AG04450 (cell line): ENCODE measurements at regions not wholly inside any gene's neighbourhood (a gene's known extent, or its start where the extent isn't known, plus 50 kb on each side); places are given as distances from the start of the nearest gene placed in this dataset.

Experiments
- CTCF ChIA-PET: fragments of 300-600, 350-600 bp; formaldehyde crosslinking; extraction: SDS; loops from one replicate; lab custom pipeline; 2022; ENCODE audit warnings: antibody characterized with exemption, inconsistent platforms; lab: Charles Lee
- POLR2A ChIA-PET: fragments of 350-600 bp; formaldehyde crosslinking; extraction: SDS; loops from one replicate; lab custom pipeline; 2021; ENCODE audit warnings: antibody characterized with exemption, inconsistent platforms; lab: Yijun Ruan, JAX
- DNase-seq: peaks from one replicate; pipeline ENCODE4 v3.0.0-alpha.2; 2011; ENCODE audit warnings: low read depth, low spot score
- H3K27ac ChIP-seq: one replicate; pipeline ENCODE4 v1.5.1; 2012; ENCODE audit warnings: low read depth, low read length, control low read depth
- H3K27me3 ChIP-seq: one replicate; pipeline ENCODE4 v1.6.0; 2012; ENCODE audit warnings: low read length; ENCODE audit not compliant: control insufficient read depth, insufficient read depth
- H3K4me3 ChIP-seq: 2 replicates; pipeline ENCODE4 v1.5.1; 2011; ENCODE audit warnings: mild to moderate bottlenecking, low read depth, low read length, control low read depth
- H3K9me3 ChIP-seq: 2 replicates; pipeline ENCODE4 v1.5.1; 2012; ENCODE audit warnings: low read length; ENCODE audit not compliant: control insufficient read depth, insufficient read depth
- TF ChIP-seq, protein P1 (sequence below): IDR thresholded peaks from 2 replicates; pipeline ENCODE4 v1.5.1; 2011; ENCODE audit warnings: low read depth, low read length, control low read depth, inconsistent platforms

- no peak overlapping the region for H3K27ac ChIP-seq
- TF ChIP-seq, protein P1, sequence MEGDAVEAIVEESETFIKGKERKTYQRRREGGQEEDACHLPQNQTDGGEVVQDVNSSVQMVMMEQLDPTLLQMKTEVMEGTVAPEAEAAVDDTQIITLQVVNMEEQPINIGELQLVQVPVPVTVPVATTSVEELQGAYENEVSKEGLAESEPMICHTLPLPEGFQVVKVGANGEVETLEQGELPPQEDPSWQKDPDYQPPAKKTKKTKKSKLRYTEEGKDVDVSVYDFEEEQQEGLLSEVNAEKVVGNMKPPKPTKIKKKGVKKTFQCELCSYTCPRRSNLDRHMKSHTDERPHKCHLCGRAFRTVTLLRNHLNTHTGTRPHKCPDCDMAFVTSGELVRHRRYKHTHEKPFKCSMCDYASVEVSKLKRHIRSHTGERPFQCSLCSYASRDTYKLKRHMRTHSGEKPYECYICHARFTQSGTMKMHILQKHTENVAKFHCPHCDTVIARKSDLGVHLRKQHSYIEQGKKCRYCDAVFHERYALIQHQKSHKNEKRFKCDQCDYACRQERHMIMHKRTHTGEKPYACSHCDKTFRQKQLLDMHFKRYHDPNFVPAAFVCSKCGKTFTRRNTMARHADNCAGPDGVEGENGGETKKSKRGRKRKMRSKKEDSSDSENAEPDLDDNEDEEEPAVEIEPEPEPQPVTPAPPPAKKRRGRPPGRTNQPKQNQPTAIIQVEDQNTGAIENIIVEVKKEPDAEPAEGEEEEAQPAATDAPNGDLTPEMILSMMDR = no peak
- no peak overlapping the region for H3K4me3 ChIP-seq
- H3K27me3 ChIP-seq = no peaks in the 10 kb centered on the region
- DNase-seq = no peak
- no peaks in the 10 kb centered on the region for H3K9me3 ChIP-seq
- POLR2A ChIA-PET = no interaction called here
- CTCF ChIA-PET = no interaction called here
Measured at GRCh38 chr11:95586661-95587060, 202.9 kb downstream of the FAM76B start.

DNA sequence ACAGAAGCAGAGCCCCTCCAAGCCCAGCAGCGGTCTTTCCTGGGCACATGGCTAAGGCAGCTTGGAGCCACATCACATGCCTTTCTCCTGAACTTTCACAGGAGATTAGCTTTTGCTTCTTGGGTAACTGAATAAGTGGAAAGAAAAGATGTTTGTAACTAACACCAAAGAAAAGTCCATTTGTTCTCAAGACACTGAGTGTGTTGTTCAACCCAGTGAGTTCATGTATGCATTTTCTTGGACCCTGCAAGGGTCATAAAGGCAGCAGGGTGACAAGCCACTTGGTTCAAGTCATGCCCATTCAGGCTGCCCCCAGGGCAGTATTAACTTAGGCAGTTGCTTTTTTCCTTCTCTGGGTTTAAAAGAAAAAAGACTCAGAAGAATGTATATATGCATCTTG, 203.4 kb downstream of the FAM76B start:
- ChIA-PET CTCF (no interaction called here), POLR2A (no interaction called here)
- Histone ChIP-seq H3K9me3 (no peaks in the 10 kb centered on the region), H3K4me3 (no peak overlapping the region), H3K27ac (no peak overlapping the region), H3K27me3 (no peaks in the 10 kb centered on the region)
- TF ChIP-seq, protein P1 = no peak
- no peak for DNase-seq

- no peak overlapping the region for H3K4me3 ChIP-seq
- no peak for DNase-seq
- no peaks in the 10 kb centered on the region for H3K27me3 ChIP-seq
- TF ChIP-seq, protein P1 = no peak
- no peak overlapping the region for H3K27ac ChIP-seq
- CTCF ChIA-PET = no interaction called here
- H3K9me3 ChIP-seq = no peaks in the 10 kb centered on the region
- POLR2A ChIA-PET = no interaction called here
Measured at GRCh38 chr11:95585752-95586077, 203.9 kb downstream of the FAM76B start.

DNA sequence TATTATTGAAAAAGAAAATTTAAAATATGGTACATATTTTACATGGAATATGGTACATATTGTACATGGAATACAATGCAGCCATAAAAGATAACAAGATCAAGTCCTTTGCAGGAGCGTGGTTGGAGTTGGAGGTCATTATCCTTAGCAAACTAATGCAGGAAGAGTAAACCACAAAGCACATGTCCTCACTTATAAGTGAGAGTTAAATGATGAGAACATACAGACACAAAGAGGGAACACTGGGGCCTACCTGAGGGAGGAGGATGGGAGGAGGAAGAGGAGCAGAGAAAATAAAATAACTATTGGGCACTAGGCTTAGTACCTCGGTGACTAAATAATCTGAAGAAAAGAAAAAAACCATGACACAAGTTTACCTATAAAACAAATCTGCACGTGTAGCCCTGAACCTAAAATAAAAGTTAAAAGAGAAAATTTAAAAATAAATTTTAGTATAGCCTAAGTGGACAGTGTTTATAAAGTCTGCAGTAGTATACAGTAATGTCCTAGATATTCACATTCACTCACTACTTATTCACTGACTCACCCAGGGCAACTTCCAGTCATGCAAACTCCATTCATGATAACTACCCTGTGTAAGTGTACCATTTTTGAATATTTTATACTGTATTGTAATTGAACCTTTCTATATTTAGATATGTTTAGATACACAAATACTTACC, 204.4 kb downstream of the FAM76B start:
- ChIA-PET CTCF (no interaction called here), POLR2A (no interaction called here)
- Histone ChIP-seq H3K27me3 (no peaks in the 10 kb centered on the region), H3K27ac (peak overlapping the region; percentile 59), H3K4me3 (no peak overlapping the region), H3K9me3 (no peaks in the 10 kb centered on the region)
- no peak for DNase-seq
- TF ChIP-seq, protein P1 = no peak

GRCh38 chr11:95584589-95584988, 205.0 kb downstream of the FAM76B start:
- POLR2A ChIA-PET = no interaction called here
- H3K9me3 ChIP-seq = no peaks in the 10 kb centered on the region
- H3K27me3 ChIP-seq = no peaks in the 10 kb centered on the region
- DNase-seq = no peak
- CTCF ChIA-PET = no interaction called here
- H3K27ac ChIP-seq = no peak overlapping the region
- H3K4me3 ChIP-seq = no peak overlapping the region
- TF ChIP-seq, protein P1 = no peak
